ENCODE measurements at regions not wholly inside any gene's neighbourhood (a gene's known extent, or its start where the extent isn't known, plus 50 kb on each side); places are given as distances from the start of the nearest gene placed in this dataset.

- TF ChIP-seq CTCF (IDR thresholded peaks at IDR 0.05; ENCODE audit: insufficient read depth, low read length) (no peak), SPI1 (IDR thresholded peaks at IDR 0.05; ENCODE audit: borderline replicate concordance, low read depth) (no peak), POLR2AphosphoS5 (IDR thresholded peaks at IDR 0.05; ENCODE audit: low read depth) (no peak), REST (IDR thresholded peaks at IDR 0.05; ENCODE audit: insufficient replicate concordance, low read depth) (no peak)
Measured at GRCh38 chr9:7375013-7375511, 424.5 kb downstream of the DMAC1 start.

Measured in HL-60 (cell line).